Mammary epithelial cell (primary cell): ENCODE measurements at regions not wholly inside any gene's neighbourhood (a gene's known extent, or its start where the extent isn't known, plus 50 kb on each side); places are given as distances from the start of the nearest gene placed in this dataset.

Experiments
- EZH2 ChIP-seq: IDR thresholded peaks from 2 replicates; pipeline ENCODE4 v1.6.1; 2012; ENCODE audit warnings: low read length, inconsistent platforms, borderline replicate concordance
- TF ChIP-seq, protein P1 (sequence below), 2 donors: IDR thresholded peaks in 1 of 2; conservative IDR thresholded peaks in 1 of 2; 2 replicates each; pipeline ENCODE4 v1.5.1; 2011 to 2012; ENCODE audit warnings: inconsistent platforms in 2 of 2, low read length in 2 of 2, mild to moderate bottlenecking in 2 of 2, control low read depth in 1 of 2, low read depth in 1 of 2; ENCODE audit not compliant: insufficient read depth in 1 of 2; ENCODE audit errors: extremely low read depth in 1 of 2

DNA sequence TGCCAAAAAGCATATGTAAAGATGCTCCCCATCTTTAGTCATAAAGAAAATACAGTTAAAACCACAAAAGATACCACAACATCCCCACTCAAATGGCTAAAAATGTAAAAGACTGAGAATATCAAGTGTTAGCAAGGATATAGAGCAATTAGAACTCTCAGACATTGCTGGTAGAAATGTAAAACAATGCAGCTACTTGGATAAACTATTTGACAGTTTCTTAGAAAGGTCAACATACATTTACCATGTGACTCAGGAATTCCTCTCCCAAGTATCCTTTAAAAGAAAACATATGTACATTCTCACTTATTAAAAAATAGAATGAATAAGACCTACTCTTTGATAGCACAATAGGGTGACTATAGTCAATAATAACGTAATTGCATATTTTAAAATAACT, 173.7 kb downstream of the HNRNPD start:
- TF ChIP-seq EZH2: no peak
- TF ChIP-seq, protein P1, sequence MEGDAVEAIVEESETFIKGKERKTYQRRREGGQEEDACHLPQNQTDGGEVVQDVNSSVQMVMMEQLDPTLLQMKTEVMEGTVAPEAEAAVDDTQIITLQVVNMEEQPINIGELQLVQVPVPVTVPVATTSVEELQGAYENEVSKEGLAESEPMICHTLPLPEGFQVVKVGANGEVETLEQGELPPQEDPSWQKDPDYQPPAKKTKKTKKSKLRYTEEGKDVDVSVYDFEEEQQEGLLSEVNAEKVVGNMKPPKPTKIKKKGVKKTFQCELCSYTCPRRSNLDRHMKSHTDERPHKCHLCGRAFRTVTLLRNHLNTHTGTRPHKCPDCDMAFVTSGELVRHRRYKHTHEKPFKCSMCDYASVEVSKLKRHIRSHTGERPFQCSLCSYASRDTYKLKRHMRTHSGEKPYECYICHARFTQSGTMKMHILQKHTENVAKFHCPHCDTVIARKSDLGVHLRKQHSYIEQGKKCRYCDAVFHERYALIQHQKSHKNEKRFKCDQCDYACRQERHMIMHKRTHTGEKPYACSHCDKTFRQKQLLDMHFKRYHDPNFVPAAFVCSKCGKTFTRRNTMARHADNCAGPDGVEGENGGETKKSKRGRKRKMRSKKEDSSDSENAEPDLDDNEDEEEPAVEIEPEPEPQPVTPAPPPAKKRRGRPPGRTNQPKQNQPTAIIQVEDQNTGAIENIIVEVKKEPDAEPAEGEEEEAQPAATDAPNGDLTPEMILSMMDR (conservative IDR thresholded peaks at IDR 0.05 in 1 of 2, IDR thresholded peaks at IDR 0.05 in 1 of 2; ENCODE audit: extremely low read depth in 1 of 2, insufficient read depth in 1 of 2, low read depth in 1 of 2, low read length in 2 of 2): no peak
